EL (cell line): ENCODE measurements at regions not wholly inside any gene's neighbourhood (a gene's known extent, or its start where the extent isn't known, plus 50 kb on each side); places are given as distances from the start of the nearest gene placed in this dataset.
A peak's percentile ranks its signal among the peaks of the same experiment; 100 is the strongest.
"Not testable (repeated sequence)": the region's sequence is repeated elsewhere in the genome, so short reads cannot be mapped to it uniquely, and the experiment has no call there.

Experiments
- DNase-seq: peaks from one replicate; pipeline ENCODE4 v3.0.0-alpha.2; 2016

DNA sequence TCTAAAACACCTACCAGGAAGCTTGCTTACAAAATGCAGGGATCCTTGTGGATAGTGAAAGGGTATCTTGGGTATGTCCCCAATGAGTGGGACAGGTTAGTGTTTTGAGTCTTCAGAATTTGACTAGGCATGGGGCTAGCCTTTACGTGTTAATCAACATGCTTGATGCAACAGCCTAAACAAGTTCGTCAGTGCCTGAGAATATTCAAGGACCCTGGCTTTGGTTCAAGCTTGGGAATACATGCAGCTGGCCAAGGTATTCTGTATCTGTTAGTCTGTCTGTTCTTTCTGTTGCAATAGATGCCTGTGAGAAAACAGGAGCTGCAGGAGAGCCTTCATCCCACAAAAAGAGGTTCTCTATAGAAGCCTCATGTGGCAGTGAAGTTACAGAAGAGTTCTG lies 149.5 kb downstream of the CCNG2 start:
- DNase-seq: no peak

DNA sequence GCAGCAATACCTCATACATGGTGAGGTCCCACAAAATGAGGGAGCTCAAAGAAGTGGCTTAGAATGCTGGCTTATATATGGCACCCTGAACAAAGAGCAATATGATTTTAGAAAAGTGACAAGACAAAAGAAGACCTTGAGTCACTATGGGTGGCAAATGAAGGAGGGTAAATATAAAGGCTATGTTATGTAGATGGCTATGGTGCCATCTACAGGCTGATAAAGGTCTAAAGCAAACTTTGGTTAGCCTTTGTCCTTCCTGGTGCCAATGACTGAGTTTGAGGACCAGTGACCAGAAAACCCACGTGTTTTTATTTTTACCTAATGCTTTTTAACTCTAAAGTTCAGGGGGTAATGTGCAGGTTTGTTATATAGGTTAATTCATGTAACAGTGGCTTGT lies 151.8 kb downstream of the CCNG2 start:
- DNase-seq: peak; percentile 17

DNA sequence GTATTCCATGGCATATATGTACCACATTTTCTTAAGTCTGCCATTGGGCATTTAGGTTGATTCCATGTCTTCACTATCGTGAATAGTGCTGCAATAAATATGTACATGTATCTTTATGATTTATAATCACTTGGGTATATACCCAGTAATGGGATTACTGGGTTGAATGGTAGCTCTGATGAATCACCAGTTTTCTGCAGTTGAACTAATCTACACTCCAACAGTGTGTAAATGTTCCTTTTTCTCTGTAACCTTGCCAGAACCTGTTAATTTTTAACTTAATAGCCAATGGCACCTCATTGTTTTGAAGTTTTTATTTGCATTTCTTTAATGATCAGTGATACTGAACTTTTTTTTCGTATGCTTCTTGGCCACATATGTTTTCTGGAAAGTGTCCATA lies 152.5 kb downstream of the CCNG2 start:
- no peak for DNase-seq

DNA sequence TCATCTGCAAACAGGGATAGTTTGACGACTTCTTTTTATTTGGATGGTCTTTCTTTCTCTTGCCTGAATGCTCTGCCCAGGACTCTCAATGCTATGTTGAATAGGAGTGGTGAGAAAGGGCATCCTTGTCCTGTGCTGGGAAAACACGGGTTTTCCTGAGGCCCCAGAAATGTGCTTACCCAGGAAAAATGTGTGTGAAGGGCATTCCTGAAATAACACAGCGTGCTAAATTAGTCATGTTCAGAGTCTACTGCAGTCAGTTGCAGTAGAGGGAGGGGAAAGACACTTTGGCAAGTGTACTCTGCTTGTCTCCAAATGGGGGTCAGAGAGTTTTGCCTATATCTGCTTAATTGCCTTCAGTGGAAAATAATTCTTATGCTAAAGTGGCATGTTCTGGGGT lies 153.9 kb downstream of the CCNG2 start:
- DNase-seq: peak; percentile 20

DNA sequence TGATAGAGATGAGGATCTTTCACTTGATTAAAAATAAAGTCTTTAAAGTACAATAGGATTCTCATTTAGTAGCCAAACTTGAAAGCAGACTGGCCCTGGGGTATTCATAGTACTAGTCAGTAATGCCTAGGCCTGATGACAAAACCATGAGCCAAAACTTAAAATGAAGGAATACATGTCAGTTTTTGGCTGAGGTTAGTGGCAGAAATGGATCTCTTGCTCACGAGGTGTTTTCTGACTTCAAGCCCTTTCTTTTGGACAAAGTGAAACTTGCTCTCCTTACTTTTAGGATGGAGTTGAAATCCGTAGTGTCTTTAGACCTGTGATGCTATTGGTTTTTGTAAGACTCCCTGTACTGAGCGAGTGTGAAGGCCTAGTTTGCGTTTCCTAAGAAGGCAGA lies 157.7 kb downstream of the CCNG2 start:
- no peak for DNase-seq

DNA sequence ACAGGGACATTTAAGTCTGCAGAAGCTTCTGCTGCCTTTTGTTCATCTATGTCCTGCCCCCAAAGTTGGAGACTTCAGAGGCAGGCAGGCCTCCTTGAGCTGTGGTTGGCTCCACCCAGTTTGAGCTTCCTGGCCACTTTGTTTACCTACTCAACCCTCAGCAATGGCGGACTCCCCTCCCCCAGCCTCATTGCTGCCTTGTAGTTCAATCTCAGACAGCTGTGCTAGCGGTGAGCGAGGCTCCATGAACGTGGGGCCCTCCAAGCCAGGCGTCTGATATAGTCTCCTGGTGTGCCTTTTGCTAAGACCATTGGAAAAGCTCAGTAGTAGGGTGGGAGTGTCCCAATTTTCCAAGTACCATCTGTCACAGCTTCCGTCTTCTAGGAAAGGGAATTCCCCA lies 170.1 kb downstream of the CCNG2 start:
- DNase-seq: no peak

DNA sequence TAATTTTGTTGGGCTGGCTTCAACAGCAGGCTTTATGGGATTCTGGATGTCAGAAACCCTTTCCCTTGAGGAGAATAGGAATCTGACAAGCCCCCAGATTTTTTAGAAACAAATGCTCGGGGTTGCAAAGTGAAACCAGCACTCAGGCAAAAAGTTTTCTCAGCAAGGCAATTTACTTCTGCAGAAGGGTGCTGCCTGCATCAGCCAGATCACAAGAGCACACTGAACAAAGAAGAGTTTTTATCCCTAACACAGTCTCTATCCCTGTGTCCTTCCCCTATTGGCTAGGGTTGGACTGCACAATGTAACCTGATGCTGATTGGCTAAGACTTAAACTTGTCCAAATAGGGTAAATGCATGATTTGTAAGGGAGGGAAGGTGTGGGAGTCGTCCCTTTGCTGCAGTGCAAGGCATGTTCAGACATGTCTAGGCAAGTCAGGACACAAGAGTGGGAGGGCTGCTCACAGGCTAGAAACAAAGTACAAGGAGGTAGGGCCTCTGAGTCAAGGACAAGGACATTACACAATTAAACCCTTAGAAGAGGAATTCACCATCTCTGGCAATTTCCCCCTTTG lies 175.8 kb downstream of the CCNG2 start:
- no peak for DNase-seq

DNA sequence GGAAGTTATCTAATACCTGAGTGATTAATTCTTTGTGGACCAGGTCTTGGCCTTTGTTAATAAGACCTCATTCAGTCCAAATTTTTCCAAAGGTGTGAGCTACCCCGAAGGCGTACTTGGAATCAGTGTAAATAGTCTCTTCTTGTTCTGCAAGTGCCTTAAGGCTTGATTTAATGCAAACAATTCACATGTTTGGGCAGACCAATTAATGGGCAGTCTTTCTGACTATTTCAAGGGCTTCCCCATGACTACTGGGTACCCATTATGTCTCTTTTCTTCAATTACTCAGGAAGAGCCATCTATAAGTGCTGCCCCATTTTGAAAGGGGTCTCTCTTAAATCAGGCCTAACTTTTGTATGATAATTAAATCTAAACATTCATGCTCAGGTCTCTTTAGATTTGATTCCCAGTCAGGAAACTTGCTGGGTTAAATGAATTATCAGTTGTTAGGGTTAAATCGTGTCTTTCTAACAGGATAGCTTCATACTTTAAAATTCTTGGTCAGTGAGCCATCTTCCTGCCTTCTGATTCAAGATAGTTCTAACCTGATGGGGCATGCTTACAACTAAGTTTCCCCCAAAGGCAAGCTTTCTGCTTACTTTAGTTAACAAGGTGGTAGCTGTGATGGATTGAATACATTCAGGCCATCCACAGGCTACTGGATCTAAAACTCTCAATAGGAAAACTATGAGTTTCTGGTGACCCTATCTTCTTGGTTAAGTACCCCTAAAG lies 179.6 kb downstream of the CCNG2 start:
- peak; percentile 10 for DNase-seq

DNA sequence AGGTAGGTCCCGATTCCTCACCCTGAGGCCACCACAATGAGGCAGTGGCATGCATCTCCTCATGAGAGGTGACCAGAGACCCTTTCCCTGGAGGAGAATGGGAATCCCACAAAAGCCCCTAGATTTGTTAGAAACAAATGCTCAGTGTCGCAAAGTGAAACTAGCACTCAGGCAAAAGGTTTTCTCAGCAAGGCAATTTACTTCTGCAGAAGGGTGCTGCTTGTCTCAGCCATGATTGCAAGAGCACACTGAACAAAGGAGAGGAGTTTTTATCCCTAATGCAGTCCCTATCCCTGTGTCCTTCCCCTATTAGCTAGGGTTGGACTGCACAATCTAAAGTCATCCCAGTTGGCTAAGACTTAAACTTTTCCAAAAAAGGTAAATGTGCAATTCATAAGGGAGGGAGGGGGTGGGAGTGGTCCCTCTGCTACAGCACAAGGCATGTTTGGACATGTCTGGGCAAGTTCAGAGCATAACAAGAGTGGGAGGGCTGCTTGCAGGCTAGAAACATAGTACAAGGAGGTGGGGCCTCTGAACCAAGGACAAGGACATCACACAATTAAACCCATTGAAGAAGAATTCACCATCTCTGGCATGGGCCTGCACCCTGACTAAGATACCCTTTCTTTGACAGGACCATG lies 185.3 kb downstream of the CCNG2 start:
- DNase-seq: no peak

DNA sequence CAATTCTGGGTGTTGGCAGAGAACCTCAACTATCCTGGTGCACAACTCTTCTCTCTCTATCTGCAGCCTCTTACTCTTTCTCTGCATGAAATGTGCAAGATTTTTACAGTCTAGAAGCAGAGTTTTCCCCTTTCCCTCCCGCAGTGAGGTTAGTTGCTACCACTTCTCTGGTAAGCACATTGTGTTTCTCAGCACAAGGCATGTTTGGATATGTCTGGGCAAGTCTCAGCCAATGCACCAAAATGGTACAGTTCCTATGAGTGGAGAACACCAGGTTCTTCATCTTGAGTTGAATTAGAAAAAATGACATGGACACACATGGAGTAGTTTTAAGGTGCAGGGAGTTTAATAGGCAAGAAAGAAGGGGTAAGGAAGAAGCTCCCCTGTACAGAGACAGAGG lies 187.0 kb downstream of the CCNG2 start:
- no peak for DNase-seq

DNA sequence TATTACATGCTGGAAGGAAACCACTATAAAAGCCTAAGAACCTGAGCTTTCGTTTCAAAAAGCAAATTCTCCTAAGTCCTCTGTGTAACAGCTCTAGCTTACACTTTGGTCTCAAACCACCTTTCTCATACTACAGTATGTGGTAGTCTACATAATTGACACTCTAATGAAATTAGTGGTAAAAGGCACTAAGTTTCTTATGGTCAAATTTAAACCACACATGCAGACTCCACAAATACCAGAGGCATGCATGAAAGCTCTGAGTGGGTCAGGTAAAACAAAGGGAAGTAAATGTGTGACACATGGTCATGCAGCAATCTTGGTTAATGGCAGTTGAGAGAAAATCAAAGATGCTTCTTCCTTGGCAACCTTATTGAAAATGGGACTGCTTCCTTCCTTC lies 187.8 kb downstream of the CCNG2 start:
- DNase-seq: no peak

DNA sequence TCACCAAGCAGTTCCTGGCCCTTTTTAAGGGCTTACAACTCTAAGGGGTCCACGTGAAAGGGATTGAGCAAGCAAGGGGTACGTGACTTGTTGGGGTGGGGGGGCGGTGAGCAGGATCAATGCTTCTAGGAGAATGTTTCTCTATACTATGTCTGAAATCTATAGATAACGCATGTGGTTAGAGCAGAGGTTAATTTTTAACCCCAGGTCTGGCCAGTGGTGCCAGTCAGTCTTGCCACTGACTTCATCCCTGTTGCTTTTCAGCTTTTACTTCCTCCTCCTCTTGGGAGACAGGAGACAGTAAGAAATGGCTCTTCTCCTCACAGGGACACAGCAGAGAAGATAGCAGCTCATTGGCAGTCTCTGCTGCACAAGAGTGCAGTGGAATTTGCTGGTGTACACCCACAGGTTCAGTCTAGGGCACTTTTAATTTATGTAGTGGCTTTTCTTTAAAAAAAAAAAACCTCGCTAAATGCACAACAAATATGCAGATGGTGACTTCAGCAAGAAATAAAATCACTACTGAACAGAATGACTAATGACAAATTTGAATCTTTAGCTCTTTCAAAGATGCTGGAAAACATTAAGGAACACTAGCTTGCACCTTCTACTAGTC lies 190.5 kb downstream of the CCNG2 start:
- DNase-seq: no peak

DNA sequence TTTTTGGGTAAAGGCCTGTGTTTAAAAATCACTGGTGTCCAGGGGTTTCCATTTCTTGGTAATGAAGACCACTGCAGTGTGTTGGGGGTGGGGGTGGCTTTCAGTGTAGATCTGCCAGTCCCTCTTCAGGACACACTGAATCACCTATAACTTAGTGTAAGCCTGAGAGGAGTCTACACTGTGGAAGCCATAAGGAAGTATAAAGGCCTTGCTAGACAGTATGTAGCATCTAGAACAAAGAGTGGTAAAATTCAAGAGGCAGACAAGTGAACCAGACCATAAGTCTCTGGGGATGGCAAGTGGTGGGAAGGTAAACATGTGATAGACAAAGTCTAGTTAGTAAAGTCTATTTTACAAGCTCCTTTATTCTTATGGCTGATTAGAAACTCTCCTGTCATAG lies 191.8 kb downstream of the CCNG2 start:
- DNase-seq: no peak

DNA sequence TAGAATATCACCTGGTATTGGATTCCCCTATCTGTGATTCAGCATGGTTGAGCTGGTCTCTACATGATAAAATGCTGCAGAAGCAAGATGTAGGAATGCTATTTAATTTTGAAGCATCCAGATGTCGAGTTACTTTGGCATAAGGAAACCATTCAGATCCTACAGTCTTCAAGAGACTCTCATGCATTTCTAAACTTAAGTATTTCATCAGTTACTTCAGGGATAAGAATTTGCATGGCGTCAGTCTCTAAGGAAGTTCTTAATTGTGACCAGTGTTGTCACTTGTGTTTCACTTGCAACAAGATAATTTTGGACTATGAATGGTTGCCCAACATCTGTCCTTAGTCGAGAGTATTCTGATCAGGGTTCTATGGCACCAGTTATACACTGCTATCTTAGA lies 192.4 kb downstream of the CCNG2 start:
- no peak for DNase-seq

DNA sequence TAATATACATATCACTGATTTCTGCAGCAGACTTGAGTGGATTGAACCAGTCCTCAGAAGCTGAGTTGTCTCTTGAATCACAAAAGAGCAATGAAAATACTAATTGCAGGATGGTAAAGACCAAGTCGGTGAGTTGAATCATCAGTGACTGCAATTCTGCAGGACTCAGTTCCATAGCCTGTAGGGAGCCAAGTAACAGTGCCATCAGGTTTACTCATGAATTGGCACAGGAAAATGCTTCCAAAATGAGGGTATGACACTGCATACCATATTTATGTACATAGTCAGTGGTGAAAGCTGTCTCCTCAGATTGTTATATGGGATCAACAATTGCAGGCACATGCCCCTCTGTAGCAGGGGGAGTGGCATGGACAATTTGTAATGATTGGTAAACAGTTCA lies 192.8 kb downstream of the CCNG2 start:
- peak; percentile 41 for DNase-seq

DNA sequence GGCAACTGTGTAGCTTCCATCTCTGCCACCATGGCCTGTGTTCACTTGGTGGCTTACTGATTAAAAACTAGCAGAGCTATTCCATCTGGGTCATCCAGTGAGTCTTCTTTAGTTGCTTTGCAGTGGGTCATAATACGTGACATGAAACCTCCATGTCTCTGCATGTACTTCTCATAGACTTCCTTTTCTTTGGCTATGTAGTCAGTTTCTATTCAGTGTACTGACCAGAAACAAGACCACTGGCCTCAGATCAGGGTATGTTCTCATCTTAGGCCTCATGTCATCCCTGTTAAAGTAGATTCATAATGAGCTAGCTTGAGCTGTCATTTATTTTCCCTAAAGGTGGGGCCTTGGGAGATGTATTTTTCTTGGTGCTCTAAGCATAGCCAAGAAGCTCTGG lies 195.2 kb downstream of the CCNG2 start:
- DNase-seq: no peak

DNA sequence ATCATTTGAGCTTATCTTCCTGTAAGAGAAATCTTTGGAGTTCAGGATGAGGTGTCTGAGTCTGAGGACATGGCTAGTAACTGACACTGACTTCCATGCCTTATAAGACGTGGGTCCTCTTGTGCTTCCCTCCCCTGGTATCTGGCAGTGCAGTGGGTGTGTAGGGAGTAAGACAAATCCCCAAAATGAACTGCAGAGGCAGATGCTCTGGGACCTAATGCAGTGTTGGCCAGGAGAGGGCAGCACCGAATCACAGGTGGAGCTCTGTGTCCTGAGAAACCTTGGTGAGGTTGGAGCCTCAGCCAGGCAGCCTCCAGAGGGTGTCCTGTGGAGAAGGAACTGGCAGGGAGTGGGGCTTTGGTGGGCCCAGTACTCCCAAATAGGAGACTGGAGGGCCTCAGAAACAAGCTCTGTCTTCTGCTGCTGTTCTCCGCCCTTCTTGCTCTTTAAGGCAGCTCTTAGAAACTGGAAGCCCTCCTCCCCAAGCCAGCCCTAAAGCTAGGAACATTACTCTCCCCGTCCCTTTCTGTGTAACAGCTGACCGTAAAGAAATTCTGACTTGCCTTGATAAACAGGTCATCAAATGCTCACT lies 196.8 kb downstream of the CCNG2 start:
- DNase-seq: not testable (repeated sequence)

DNA sequence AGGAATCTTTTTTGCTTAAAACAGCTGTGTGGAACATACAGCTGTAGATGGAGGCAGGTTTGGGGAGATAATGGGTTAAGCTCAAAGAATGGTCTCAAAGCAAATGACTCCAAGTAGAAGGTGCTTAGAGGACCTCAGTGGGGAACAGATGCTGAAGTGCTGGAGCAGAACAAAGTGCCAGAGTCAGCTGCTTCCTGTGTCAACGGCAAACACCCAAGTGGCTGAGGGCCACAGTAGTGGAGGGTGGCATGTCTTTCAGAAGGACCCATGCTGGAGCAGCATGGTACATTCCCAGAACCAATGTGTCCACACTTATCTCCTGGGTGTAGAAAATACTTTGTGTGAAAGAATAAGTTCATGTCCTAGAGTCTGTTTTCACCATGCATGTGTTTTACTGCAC lies 197.5 kb downstream of the CCNG2 start:
- DNase-seq: no peak

DNA sequence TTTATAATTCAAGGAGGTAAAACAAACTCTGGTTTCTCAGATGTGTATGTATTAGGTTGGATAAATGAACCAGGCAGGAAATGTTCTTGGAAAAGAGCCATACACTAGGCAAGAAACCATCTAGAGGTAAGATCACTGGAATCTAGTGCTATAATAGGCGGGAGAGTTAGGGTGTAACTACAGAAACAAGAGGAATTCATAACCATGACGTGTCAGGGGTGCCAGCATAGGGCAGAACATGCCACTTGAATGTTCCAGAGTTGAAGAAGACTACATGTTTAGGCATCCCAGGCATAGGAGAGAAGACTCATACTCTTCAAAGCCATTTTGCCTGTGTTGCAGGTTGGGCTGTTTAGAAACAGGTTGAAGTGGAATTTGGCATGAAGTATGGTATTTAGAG lies 198.7 kb downstream of the CCNG2 start:
- DNase-seq: no peak

DNA sequence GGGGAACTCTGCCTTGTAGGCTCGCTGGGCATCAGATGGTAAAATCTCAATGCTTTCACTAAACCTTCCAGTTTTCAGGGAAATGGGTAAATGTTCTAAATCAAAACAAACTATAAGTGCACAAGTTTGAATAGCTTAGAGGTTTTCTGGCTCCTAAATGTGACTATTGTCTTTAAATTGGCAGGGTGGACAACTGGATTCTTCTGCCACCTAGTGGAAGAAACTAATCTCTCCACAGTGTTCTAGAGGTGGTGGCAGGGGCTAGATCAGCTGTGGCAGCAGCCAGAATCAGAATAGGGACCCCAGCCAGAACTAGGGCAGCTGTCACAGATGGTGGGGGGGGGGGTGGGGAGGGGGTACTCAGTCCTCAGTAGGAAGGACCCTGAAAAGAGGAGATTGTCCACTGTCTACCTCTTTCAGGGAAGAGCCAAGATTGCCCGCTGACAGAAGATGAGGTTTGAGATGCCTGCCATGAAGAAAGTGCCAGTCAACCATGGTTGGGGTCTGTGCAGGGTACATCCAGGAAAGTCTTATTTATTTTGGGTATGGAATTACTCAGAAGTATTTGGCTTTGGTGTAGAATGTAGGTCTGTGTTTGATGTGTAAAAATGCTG lies 201.4 kb downstream of the CCNG2 start:
- peak; percentile 39 for DNase-seq

DNA sequence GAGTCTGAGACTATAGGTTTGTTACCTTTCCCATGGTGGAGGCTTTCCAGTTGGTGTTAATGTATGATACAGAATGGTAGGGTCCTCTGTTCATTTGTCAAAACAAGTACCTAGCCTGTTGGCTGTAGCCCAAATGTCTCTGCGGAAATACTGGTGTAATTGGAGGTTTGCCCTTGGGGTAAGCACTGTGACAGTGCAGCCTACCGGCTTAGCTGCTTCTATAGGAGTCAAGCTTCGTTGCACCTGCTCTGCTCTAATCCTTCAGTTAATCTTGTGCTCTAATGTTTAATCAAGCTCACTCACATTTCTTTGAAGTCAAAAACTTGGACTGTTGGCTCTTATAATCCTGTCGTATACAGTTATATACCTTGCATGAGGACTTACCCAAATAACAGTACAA lies 203.4 kb downstream of the CCNG2 start:
- no peak for DNase-seq

DNA sequence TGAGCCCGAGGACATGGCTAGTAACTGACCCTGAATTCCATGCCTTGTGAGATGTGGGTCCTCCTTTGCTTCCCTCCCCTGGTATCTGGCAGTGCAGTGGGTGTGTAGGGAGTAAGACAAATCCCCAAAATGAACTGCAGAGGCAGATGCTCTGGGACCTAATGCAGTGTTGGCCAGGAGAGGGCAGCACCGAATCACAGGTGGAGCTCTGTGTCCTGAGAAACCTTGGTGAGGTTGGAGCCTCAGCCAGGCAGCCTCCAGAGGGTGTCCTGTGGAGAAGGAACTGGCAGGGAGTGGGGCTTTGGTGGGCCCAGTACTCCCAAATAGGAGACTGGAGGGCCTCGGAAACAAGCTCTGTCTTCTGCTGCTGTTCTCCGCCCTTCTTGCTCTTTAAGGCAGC lies 209.9 kb downstream of the CCNG2 start:
- not testable (repeated sequence) for DNase-seq

DNA sequence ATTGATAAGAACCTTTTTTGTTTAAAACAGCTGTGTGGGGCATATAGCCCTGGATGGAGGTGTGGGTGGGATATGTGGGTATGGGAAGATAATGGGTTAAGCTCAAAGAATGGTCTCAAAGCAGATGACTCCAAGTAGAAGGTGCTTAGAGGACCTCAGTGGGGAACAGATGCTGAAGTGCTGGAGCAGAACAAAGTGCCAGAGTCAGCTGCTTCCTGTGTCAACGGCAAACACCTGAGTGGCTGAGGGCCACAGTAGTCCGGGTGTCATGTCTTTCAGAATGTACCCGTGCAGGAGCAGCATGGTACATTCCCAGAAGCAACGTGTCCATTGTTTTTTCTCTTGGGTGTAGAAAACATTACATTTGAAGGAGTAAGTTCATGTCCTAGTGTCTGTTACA lies 210.6 kb downstream of the CCNG2 start:
- no peak for DNase-seq
